Activated CD8-positive, alpha-beta T cell treated with anti-CD3 and anti-CD28 coated beads for 36 hours (primary cell): ENCODE measurements at regions not wholly inside any gene's neighbourhood (a gene's known extent, or its start where the extent isn't known, plus 50 kb on each side); places are given as distances from the start of the nearest gene placed in this dataset.

Experiments used
- ATAC-seq: fragments of 200-7000 bp; cut with Tn5 transposase; one replicate; pipeline ENCODE4 v1.10.0; 2021; ENCODE audit warnings: mild to moderate bottlenecking, moderate library complexity
- CTCF ChIA-PET: fragments of 350-600 bp; sonication (Branson Sonifier 250); formaldehyde crosslinking; loops from one replicate; lab custom pipeline; 2021; ENCODE audit warnings: antibody characterized with exemption; lab: Charles Lee
- POLR2A ChIA-PET: fragments of 350-600 bp; sonication (Branson Sonifier 250); formaldehyde crosslinking; loops from one replicate; lab custom pipeline; 2021; ENCODE audit warnings: antibody characterized with exemption; lab: Charles Lee
- DNase-seq: peaks from one replicate; pipeline ENCODE4 v3.0.0-alpha.2; 2020
- H3K27ac Mint-ChIP-seq: one replicate; pipeline ENCODE4 v1.8.0; 2021; ENCODE audit warnings: mild to moderate bottlenecking, mixed read lengths
- H3K27me3 Mint-ChIP-seq: one replicate; pipeline ENCODE4 v1.8.0; 2021; ENCODE audit warnings: mixed read lengths
- H3K36me3 Mint-ChIP-seq: one replicate; pipeline ENCODE4 v1.8.0; 2021; ENCODE audit warnings: low read depth, mixed read lengths
- H3K4me1 Mint-ChIP-seq: one replicate; pipeline ENCODE4 v1.8.0; 2021; ENCODE audit warnings: low read depth, mixed read lengths
- H3K4me3 Mint-ChIP-seq: one replicate; pipeline ENCODE4 v1.8.0; 2021; ENCODE audit warnings: mild to moderate bottlenecking, moderate library complexity, mixed read lengths
- H3K9me3 Mint-ChIP-seq: one replicate; pipeline ENCODE4 v1.8.0; 2021; ENCODE audit warnings: mixed read lengths
- intact Hi-C: fragments of 100-400 bp; cut with micrococcal nuclease; formaldehyde crosslinking; loops from one replicate; pipeline ENCODE4 v1.10.0; 2022
- TF ChIP-seq, protein P1 (sequence below): fragments of 200-600 bp; IDR thresholded peaks from one replicate; pipeline ENCODE4 v1.8.0; 2022; ENCODE audit warnings: antibody characterized with exemption, mild to moderate bottlenecking

DNA sequence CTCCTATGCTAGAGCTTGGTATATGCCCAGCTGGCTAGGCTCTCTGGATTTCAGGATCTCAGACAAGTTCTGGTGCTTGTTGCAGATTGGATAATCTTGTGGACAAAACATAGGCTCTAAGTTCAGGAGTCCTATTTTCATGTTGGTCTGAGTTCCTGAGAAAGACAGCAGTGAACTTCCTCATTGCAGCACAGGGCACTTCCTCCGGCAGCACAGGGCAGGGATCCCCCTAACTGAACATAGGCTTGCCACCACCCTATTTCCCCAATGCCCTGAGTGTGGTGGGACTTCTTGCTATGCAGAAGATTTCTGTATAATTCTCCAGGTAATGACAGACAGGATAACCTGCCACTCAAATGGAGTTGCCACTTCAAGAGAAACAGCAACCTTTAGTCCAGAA is 220.1 kb downstream of the PIK3R1 start:
- Mint-ChIP-seq H3K27me3 (peaks cover 8% of the 10 kb centered on the region), H3K36me3 (no peaks in the 10 kb centered on the region), H3K9me3 (no peaks in the 10 kb centered on the region), H3K4me1 (peaks cover 60% of the 10 kb centered on the region), H3K27ac (no peak overlapping the region), H3K4me3 (no peak overlapping the region)
- TF ChIP-seq, protein P1, sequence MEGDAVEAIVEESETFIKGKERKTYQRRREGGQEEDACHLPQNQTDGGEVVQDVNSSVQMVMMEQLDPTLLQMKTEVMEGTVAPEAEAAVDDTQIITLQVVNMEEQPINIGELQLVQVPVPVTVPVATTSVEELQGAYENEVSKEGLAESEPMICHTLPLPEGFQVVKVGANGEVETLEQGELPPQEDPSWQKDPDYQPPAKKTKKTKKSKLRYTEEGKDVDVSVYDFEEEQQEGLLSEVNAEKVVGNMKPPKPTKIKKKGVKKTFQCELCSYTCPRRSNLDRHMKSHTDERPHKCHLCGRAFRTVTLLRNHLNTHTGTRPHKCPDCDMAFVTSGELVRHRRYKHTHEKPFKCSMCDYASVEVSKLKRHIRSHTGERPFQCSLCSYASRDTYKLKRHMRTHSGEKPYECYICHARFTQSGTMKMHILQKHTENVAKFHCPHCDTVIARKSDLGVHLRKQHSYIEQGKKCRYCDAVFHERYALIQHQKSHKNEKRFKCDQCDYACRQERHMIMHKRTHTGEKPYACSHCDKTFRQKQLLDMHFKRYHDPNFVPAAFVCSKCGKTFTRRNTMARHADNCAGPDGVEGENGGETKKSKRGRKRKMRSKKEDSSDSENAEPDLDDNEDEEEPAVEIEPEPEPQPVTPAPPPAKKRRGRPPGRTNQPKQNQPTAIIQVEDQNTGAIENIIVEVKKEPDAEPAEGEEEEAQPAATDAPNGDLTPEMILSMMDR = no peak
- ATAC-seq (no peak), DNase-seq (no peak)
- intact Hi-C loops = no loop called here
- ChIA-PET CTCF (interaction anchor here (3.6 kb wide), 1 partner anchor 149 kb away, joined by 20 read pairs; no protein-coding TSS in a partner anchor), POLR2A (interaction anchor here (1.5 kb wide), 1 partner anchor 14 kb away, joined by 3 read pairs; no protein-coding TSS in a partner anchor)

DNA sequence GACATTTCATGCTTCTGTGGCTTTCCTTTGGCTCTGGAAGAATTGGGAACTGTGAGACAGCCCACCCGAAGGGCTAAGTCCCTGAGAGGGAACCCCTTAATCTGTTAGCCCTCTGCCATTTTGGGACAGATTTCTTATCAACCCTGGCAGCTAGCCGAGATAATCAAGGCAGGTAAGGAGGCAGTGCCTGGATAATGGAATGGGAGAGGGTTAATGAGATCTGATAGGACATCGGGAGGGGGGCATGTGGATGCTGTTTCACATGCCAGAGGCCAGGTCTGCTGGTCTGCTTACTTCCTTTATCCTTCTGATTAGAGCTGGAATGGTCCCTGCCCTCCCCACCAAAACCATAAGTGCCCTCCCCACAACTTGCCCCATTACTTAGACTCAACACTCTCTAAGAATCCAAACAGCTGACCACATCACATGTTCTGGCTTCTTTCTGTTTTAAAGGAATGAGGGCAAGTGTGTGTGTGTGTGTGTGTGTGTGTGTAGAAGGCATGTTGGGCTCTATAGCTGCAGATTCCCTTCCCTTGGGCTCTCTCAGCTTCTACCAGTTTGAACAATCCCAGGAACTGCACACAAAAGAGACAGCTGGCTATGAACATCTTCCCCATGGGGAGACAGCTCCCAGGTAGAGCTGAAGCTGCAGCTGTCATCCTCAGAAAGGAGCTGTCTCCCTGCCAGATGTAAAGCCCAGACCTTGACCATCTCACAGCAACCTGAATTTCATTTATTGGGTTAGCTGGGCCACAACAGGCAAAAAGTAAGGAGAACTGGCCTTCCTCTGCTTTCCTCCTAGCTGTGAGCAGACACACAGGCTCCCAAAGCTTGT is 221.3 kb downstream of the PIK3R1 start:
- Mint-ChIP-seq H3K4me3 (no peak overlapping the region), H3K9me3 (no peaks in the 10 kb centered on the region), H3K27me3 (peaks cover 8% of the 10 kb centered on the region), H3K27ac (no peak overlapping the region), H3K4me1 (peaks cover 60% of the 10 kb centered on the region), H3K36me3 (no peaks in the 10 kb centered on the region)
- ChIA-PET POLR2A (no interaction called here), CTCF (interaction anchor here (1.0 to 1.1 kb wide), 2 partner anchors 149 to 150 kb away, joined by 3 read pairs; no protein-coding TSS in a partner anchor)
- TF ChIP-seq, protein P1 = no peak
- ATAC-seq = no peak
- intact Hi-C loops = no loop called here
- DNase-seq = no peak

DNA sequence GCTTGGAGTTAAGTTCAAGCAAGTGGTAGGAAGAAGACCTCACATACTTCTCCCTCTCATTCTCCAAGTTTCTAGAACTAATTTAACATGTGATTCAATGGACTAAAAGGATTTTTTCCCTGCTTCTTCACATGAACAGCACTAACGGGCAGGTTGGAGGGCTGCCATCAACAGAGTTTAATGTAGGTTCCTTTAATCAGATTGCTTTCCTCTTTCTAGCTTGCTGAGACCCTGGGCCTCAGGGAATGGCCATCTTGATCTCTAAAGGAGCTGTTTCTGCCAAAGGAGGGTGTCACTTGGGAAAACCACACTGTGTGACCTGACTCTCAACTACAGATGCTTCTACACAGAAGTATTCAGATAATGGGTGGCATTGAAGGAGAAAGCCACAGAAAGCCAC is 223.3 kb downstream of the PIK3R1 start:
- CTCF ChIA-PET = interaction anchor here (1.4 to 1.7 kb wide), 2 partner anchors 23 to 153 kb away, joined by 3 read pairs; no protein-coding TSS in a partner anchor

DNA sequence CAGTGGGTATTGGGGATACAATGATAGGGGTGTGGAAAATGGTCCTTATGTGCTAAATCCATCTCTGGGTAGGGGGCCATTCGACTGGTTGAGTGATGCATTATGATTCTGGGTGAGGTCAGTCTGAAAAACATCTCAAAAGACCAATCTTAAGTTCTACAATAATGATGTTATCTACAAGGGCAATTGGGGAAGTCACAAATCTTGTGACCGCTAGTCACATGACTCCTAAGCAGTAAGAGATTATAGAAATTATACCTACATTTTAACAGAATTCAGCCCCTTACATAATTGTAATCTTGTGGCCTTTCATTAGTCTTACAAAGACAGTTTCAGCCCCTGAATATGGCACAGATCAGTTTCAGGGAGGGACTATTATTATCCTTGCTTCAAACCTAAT is 224.7 kb downstream of the PIK3R1 start:
- Mint-ChIP-seq H3K4me1 (peaks cover 37% of the 10 kb centered on the region), H3K4me3 (no peak overlapping the region), H3K9me3 (no peaks in the 10 kb centered on the region), H3K27ac (no peak overlapping the region), H3K27me3 (peaks cover 8% of the 10 kb centered on the region), H3K36me3 (no peaks in the 10 kb centered on the region)
- ATAC-seq = no peak
- TF ChIP-seq, protein P1 = no peak
- intact Hi-C loops = no loop called here
- DNase-seq = no peak
- ChIA-PET CTCF (interaction anchor here (0.8 to 1.7 kb wide), 5 partner anchors 9 to 154 kb away, joined by 3 to 4 read pairs (median 3); no protein-coding TSS in a partner anchor), POLR2A (no interaction called here)

More for the DNA sequence above, 223.3 kb downstream of the PIK3R1 start:
- ATAC-seq = no peak
- peaks cover 46% of the 10 kb centered on the region for H3K4me1 Mint-ChIP-seq
- peaks cover 8% of the 10 kb centered on the region for H3K27me3 Mint-ChIP-seq
- no peak for DNase-seq
- H3K27ac Mint-ChIP-seq = no peak overlapping the region
- no peak overlapping the region for H3K4me3 Mint-ChIP-seq
- no peaks in the 10 kb centered on the region for H3K9me3 Mint-ChIP-seq
- TF ChIP-seq, protein P1 = no peak
- no peaks in the 10 kb centered on the region for H3K36me3 Mint-ChIP-seq
- POLR2A ChIA-PET = interaction anchor here (0.8 to 1.2 kb wide), 2 partner anchors 13 to 222 kb away, joined by 3 to 4 read pairs; no protein-coding TSS in a partner anchor
- intact Hi-C loops = no loop called here

DNA sequence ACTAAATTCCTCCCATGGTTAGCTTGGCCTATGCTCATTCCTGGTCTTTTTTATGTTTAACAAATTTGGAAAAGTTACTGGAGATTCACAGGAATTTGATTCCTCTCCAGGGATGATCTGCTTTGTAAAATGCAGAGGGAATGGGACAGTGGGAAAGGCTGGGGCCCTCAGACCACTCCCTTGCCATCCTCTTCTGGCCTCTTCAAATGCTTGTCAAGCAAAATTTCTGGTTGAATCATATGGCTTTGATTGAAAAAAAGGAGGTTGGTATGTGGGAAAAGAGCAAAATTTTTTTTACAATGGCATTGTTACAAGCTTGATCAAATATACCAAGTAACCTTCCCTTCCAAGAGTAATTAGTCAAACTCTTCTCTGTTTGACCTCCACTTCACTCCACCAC is 225.1 kb downstream of the PIK3R1 start:
- TF ChIP-seq, protein P1 = no peak
- DNase-seq = no peak
- ChIA-PET CTCF (interaction anchor here (0.8 to 1.3 kb wide), 3 partner anchors 10 to 21 kb away, joined by 3 to 4 read pairs (median 3); no protein-coding TSS in a partner anchor), POLR2A (no interaction called here)
- H3K4me3 Mint-ChIP-seq = no peak overlapping the region
- H3K36me3 Mint-ChIP-seq = no peaks in the 10 kb centered on the region
- no peaks in the 10 kb centered on the region for H3K9me3 Mint-ChIP-seq
- no peak for ATAC-seq
- peaks cover 33% of the 10 kb centered on the region for H3K4me1 Mint-ChIP-seq
- peak overlapping the region; percentile 40 for H3K27ac Mint-ChIP-seq
- intact Hi-C loops = no loop called here
- peaks cover 8% of the 10 kb centered on the region for H3K27me3 Mint-ChIP-seq
